ENCODE measurements at regions not wholly inside any gene's neighbourhood (a gene's known extent, or its start where the extent isn't known, plus 50 kb on each side); places are given as distances from the start of the nearest gene placed in this dataset.
"Not testable (repeated sequence)": the region's sequence is repeated elsewhere in the genome, so short reads cannot be mapped to it uniquely, and the experiment has no call there.

- ChIA-PET CTCF (no interaction called here), POLR2A (no interaction called here)
- Histone ChIP-seq H3K79me2 (ENCODE audit: insufficient read depth) (no peaks in the 10 kb centered on the region), H3K4me1 (ENCODE audit: control insufficient read depth in 1 of 2, insufficient read depth in 2 of 2, low read depth in 1 of 2, low read length in 1 of 2) (no peaks in the 10 kb centered on the region; a peak in 1 of 4 replicates), H3K9me2 (no peaks in the 10 kb centered on the region), H3K4me3 (ENCODE audit: low read depth in 2 of 2, low read length in 1 of 2) (no peak overlapping the region), H3K4me2 (no peak overlapping the region), H3K36me3 (replicated peaks in 1 of 2; ENCODE audit: control insufficient read depth in 1 of 2, insufficient read depth in 2 of 2, low read length in 1 of 2) (no peaks in the 10 kb centered on the region), H3K9me3 (no peaks in the 10 kb centered on the region), H3F3A (replicated peaks; ENCODE audit: insufficient read depth) (no peaks in the 10 kb centered on the region), H3K27ac (ENCODE audit: low read depth in 2 of 2, low read length in 1 of 2) (no peak overlapping the region), H3K27me3 (ENCODE audit: insufficient read depth) (no peaks in the 10 kb centered on the region), H2AFZ (ENCODE audit: low read depth) (no peak overlapping the region), H3K9ac (no peak overlapping the region), H4K20me1 (ENCODE audit: insufficient read depth) (no peaks in the 10 kb centered on the region)
- TF ChIP-seq IRF3 (IDR thresholded peaks at IDR 0.05; ENCODE audit: low read depth, low read length) (no peak), RXRA (IDR thresholded peaks at IDR 0.05; ENCODE audit: borderline replicate concordance, low read depth) (no peak), JUND (IDR thresholded peaks at IDR 0.05) (no peak), ELF1 (IDR thresholded peaks at IDR 0.05) (no peak), FOXM1 (IDR thresholded peaks at IDR 0.05; ENCODE audit: low read depth) (no peak), USF2 (IDR thresholded peaks at IDR 0.05; ENCODE audit: borderline replicate concordance, low read depth, low read length) (no peak), SIN3A (IDR thresholded peaks at IDR 0.05; ENCODE audit: borderline replicate concordance, low read depth, low read length) (no peak), CTCF (IDR thresholded peaks at IDR 0.05) (no peak), RAD21 (IDR thresholded peaks at IDR 0.05; ENCODE audit: low read length) (no peak), EZH2phosphoT487 (IDR thresholded peaks at IDR 0.05; ENCODE audit: borderline replicate concordance, low read depth) (no peak), PBX3 (IDR thresholded peaks at IDR 0.05) (no peak), GATA2 (CRISPR knock-in tag; IDR thresholded peaks at IDR 0.05) (no peak), RFX5 (IDR thresholded peaks at IDR 0.05; ENCODE audit: low read length) (no peak), FOXJ3 (CRISPR knock-in tag; IDR thresholded peaks at IDR 0.05) (no peak), RCOR1 (IDR thresholded peaks at IDR 0.05; ENCODE audit: low read length) (no peak), CHD2 (IDR thresholded peaks at IDR 0.05; ENCODE audit: low read length, partially characterized antibody) (no peak)
- DNase-seq: no peak
Measured at GRCh38 chr3:170670504-170670903, 84.6 kb upstream of the SLC7A14 start.

GRCh38 chr3:170662986-170663385 lies 77.1 kb upstream of the SLC7A14 start:
- H3K4me1 ChIP-seq (ENCODE audit: control insufficient read depth in 1 of 2, insufficient read depth in 2 of 2, low read depth in 1 of 2, low read length in 1 of 2); H3K27ac ChIP-seq (ENCODE audit: low read depth in 2 of 2, low read length in 1 of 2); DNase-seq; H2AFZ ChIP-seq (ENCODE audit: low read depth); H4K20me1 ChIP-seq (ENCODE audit: insufficient read depth); H3K4me2 ChIP-seq; H3K79me2 ChIP-seq (ENCODE audit: insufficient read depth); H3K9me3 ChIP-seq; H3K27me3 ChIP-seq (ENCODE audit: insufficient read depth); H3K4me3 ChIP-seq (ENCODE audit: low read depth in 2 of 2, low read length in 1 of 2); H3K36me3 ChIP-seq (replicated peaks in 1 of 2; ENCODE audit: control insufficient read depth in 1 of 2, insufficient read depth in 2 of 2, low read length in 1 of 2); H3K9me2 ChIP-seq; H3F3A ChIP-seq (replicated peaks; ENCODE audit: insufficient read depth); H3K9ac ChIP-seq; POLR2A ChIA-PET; CTCF ChIA-PET: not testable (repeated sequence)
- WGBS (ENCODE audit: low lambda C conversion rate): 70% methylated on average over 3 of the region's 3 CpGs

Data from SK-N-SH (cell line).